ENCODE measurements at regions not wholly inside any gene's neighbourhood (a gene's known extent, or its start where the extent isn't known, plus 50 kb on each side); places are given as distances from the start of the nearest gene placed in this dataset.
"Not testable (repeated sequence)": the region's sequence is repeated elsewhere in the genome, so short reads cannot be mapped to it uniquely, and the experiment has no call there.

GRCh38 chr2:595141-595815 is 81.9 kb downstream of the TMEM18 start:
- no peak for DNase-seq

GRCh38 chr2:594297-594949 is 82.8 kb downstream of the TMEM18 start:
- DNase-seq = no peak

- DNase-seq = no peak
Measured at GRCh38 chr2:593356-594026, 83.7 kb downstream of the TMEM18 start.

GRCh38 chr2:592737-593136 is 84.5 kb downstream of the TMEM18 start:
- DNase-seq = no peak

GRCh38 chr2:590214-591175 is 86.7 kb downstream of the TMEM18 start:
- DNase-seq = no peak

- DNase-seq = no peak
Measured at GRCh38 chr2:589281-590130, 87.7 kb downstream of the TMEM18 start.

- no peak for DNase-seq
Measured at GRCh38 chr2:588074-588645, 89.0 kb downstream of the TMEM18 start.

- no peak for DNase-seq
Measured at GRCh38 chr2:587087-587960, 89.9 kb downstream of the TMEM18 start.

GRCh38 chr2:586641-587076 is 90.5 kb downstream of the TMEM18 start:
- DNase-seq = no peak

GRCh38 chr2:584863-585823 is 92.1 kb downstream of the TMEM18 start:
- DNase-seq = no peak

- no peak for DNase-seq
Measured at GRCh38 chr2:583666-584065, 93.5 kb downstream of the TMEM18 start.

GRCh38 chr2:582792-583528 is 94.2 kb downstream of the TMEM18 start:
- DNase-seq = no peak

- DNase-seq = not testable (repeated sequence)
Measured at GRCh38 chr2:582289-582688, 94.9 kb downstream of the TMEM18 start.

- DNase-seq = no peak
Measured at GRCh38 chr2:579961-580360, 97.2 kb downstream of the TMEM18 start.

GRCh38 chr2:579351-579886 is 97.8 kb downstream of the TMEM18 start:
- no peak for DNase-seq

- no peak for DNase-seq
Measured at GRCh38 chr2:576292-576691, 100.9 kb downstream of the TMEM18 start.

- DNase-seq = no peak
Measured at GRCh38 chr2:575727-576236, 101.4 kb downstream of the TMEM18 start.
